ENCODE measurements at regions not wholly inside any gene's neighbourhood (a gene's known extent, or its start where the extent isn't known, plus 50 kb on each side); places are given as distances from the start of the nearest gene placed in this dataset.
A peak's percentile ranks its signal among the peaks of the same experiment; 100 is the strongest.

GRCh38 chr4:24666816-24667477 lies 82.6 kb upstream of the DHX15 start:
- ATAC-seq (no peak), DNase-seq (no peak)

- no peak for ATAC-seq
Observed at GRCh38 chr4:24668956-24669355, 84.6 kb upstream of the DHX15 start.

GRCh38 chr4:24669751-24670150 lies 85.4 kb upstream of the DHX15 start:
- DNase-seq (no peak), ATAC-seq (no peak)

More at GRCh38 chr4:24668956-24669355, 84.6 kb upstream of the DHX15 start:
- DNase-seq = no peak

GRCh38 chr4:24671849-24672248 lies 87.5 kb upstream of the DHX15 start:
- DNase-seq = no peak
- ATAC-seq = no peak

- no peak for DNase-seq
- no peak for ATAC-seq
Observed at GRCh38 chr4:24672880-24673279, 88.5 kb upstream of the DHX15 start.

GRCh38 chr4:24674279-24674678 lies 89.9 kb upstream of the DHX15 start:
- ATAC-seq = no peak
- DNase-seq = no peak

GRCh38 chr4:24675721-24676389 lies 91.5 kb upstream of the DHX15 start:
- ATAC-seq (no peak), DNase-seq (no peak)

- ATAC-seq = no peak
Observed at GRCh38 chr4:24677909-24678308, 93.6 kb upstream of the DHX15 start.

GRCh38 chr4:24680746-24681448 lies 96.5 kb upstream of the DHX15 start:
- ATAC-seq = no peak

More at GRCh38 chr4:24677909-24678308, 93.6 kb upstream of the DHX15 start:
- DNase-seq = no peak

GRCh38 chr4:24683116-24683515 lies 98.8 kb upstream of the DHX15 start:
- DNase-seq (no peak), ATAC-seq (no peak)

More at GRCh38 chr4:24680746-24681448, 96.5 kb upstream of the DHX15 start:
- DNase-seq = no peak

GRCh38 chr4:24686866-24687692 lies 102.7 kb upstream of the DHX15 start:
- ATAC-seq (no peak), DNase-seq (peak; percentile 11)

- no peak for DNase-seq
- ATAC-seq = no peak
Observed at GRCh38 chr4:24688453-24688852, 104.1 kb upstream of the DHX15 start.

GRCh38 chr4:24689212-24689611 lies 104.9 kb upstream of the DHX15 start:
- DNase-seq (no peak), ATAC-seq (no peak)

GRCh38 chr4:24690436-24690835 lies 104.9 kb upstream of the SOD3 start:
- DNase-seq (no peak), ATAC-seq (no peak)

- no peak for DNase-seq
- no peak for ATAC-seq
Observed at GRCh38 chr4:24693636-24694035, 101.7 kb upstream of the SOD3 start.

- ATAC-seq (no peak), DNase-seq (no peak)
Observed at GRCh38 chr4:24700118-24700517, 95.3 kb upstream of the SOD3 start.

GRCh38 chr4:24701683-24702082 lies 93.7 kb upstream of the SOD3 start:
- DNase-seq = no peak
- no peak for ATAC-seq

- DNase-seq (no peak), ATAC-seq (no peak)
Observed at GRCh38 chr4:24702281-24702680, 93.1 kb upstream of the SOD3 start.

- ATAC-seq (no peak), DNase-seq (no peak)
Observed at GRCh38 chr4:24703298-24703697, 92.1 kb upstream of the SOD3 start.

GRCh38 chr4:24704149-24704548 lies 91.2 kb upstream of the SOD3 start:
- no peak for ATAC-seq

GRCh38 chr4:24705016-24705753 lies 90.2 kb upstream of the SOD3 start:
- ATAC-seq = no peak
- no peak for DNase-seq

More at GRCh38 chr4:24704149-24704548, 91.2 kb upstream of the SOD3 start:
- DNase-seq = no peak

GRCh38 chr4:24713604-24714003 lies 81.8 kb upstream of the SOD3 start:
- ATAC-seq (no peak), DNase-seq (no peak)
